Motor neuron (in vitro differentiated cells): ENCODE measurements at regions not wholly inside any gene's neighbourhood (a gene's known extent, or its start where the extent isn't known, plus 50 kb on each side); places are given as distances from the start of the nearest gene placed in this dataset.
A peak's percentile ranks its signal among the peaks of the same experiment; 100 is the strongest.

ENCODE experiments used
- ATAC-seq, 8 experiments: fragments of 200-7000 bp; cut with Tn5 transposase; replicated peaks in 6 of 8; 2 replicates each; pipeline ENCODE4 v1.8.0; 2021; ENCODE audit warnings: mild to moderate bottlenecking in 8 of 8, moderate library complexity in 8 of 8
- H3K27ac ChIP-seq, 2 donors: fragments of 250-450 bp; sonication (Bioruptor Pico); 2 replicates each; pipeline ENCODE4 v1.9.0; 2021; ENCODE audit warnings: antibody characterized with exemption in 2 of 2, mild to moderate bottlenecking in 2 of 2, moderate library complexity in 1 of 2
- H3K4me1 ChIP-seq, 2 donors: fragments of 250-450 bp; sonication (Bioruptor Pico); replicated peaks in 1 of 2; 2 replicates each; pipeline ENCODE4 v1.6.1; 2021; ENCODE audit warnings: antibody characterized with exemption in 2 of 2, mild to moderate bottlenecking in 2 of 2, moderate library complexity in 1 of 2
- H3K4me3 ChIP-seq, 5 donors: fragments of 250-450 bp; sonication (Bioruptor Pico); 2 replicates each; pipeline ENCODE4 v1.9.0; 2021; ENCODE audit warnings: antibody characterized with exemption in 5 of 5, mild to moderate bottlenecking in 5 of 5, moderate library complexity in 4 of 5
- WGBS, 10 experiments: fragments of 450-650 bp; shearing (Covaris generic); methylation state at CpG; one replicate each; pipeline ENCODE4 v1.0.0; 2022; 5-methylcytosine and 5-hydroxymethylcytosine counted together
- in situ Hi-C, 9 experiments: fragments of 400-800 bp; cut with MboI; loops; one replicate each; pipeline ENCODE4 v1.15.0; 2021; ENCODE audit warnings: low sequenced_read_pairs in 9 of 9, low pct_unique_long_range_greater_than_20kb in 2 of 9; ENCODE audit not compliant: unreplicated experiment in 9 of 9

GRCh38 chr9:73523391-73523790 lies 371.7 kb downstream of the ANXA1 start:
- no peak for ATAC-seq
- 0 to 100% (median 83%) methylated on average over 1 to 2 of the region's 2 CpGs; no CpG with 5 or more reads in 1 of the 10 experiments for WGBS, 10 experiments
- H3K27ac ChIP-seq, result no peak overlapping the region
- in situ Hi-C loops, result no loop called here
- no peak overlapping the region for H3K4me3 ChIP-seq
- H3K4me1 ChIP-seq, result no peaks in the 10 kb centered on the region

- Histone ChIP-seq H3K4me1 (no peaks in the 10 kb centered on the region), H3K4me3 (no peak overlapping the region), H3K27ac (no peak overlapping the region)
- ATAC-seq, result no peak
- in situ Hi-C loops, result no loop called here
- 0 to 100% (median 88%) methylated on average over 1 of the region's 1 CpG; no CpG with 5 or more reads in 1 of the 10 experiments for WGBS, 10 experiments
Measured at GRCh38 chr9:73525350-73525749, 373.7 kb downstream of the ANXA1 start.

GRCh38 chr9:73527521-73527920 lies 375.9 kb downstream of the ANXA1 start:
- Histone ChIP-seq H3K4me3 (no peak overlapping the region), H3K27ac (no peak overlapping the region), H3K4me1 (no peaks in the 10 kb centered on the region)
- no peak for ATAC-seq
- WGBS, 10 experiments, result 0 to 100% (median 71%) methylated on average over 1 of the region's 1 CpG; no CpG with 5 or more reads in 5 of the 10 experiments
- in situ Hi-C loops, result no loop called here

- no peak overlapping the region for H3K4me3 ChIP-seq
- no peak for ATAC-seq
- 0 to 100% (median 96%) methylated on average over 1 to 4 of the region's 4 CpGs; no CpG with 5 or more reads in 2 of the 10 experiments for WGBS, 10 experiments
- no peak overlapping the region for H3K27ac ChIP-seq
- in situ Hi-C loops, result no loop called here
- no peaks in the 10 kb centered on the region for H3K4me1 ChIP-seq
Measured at GRCh38 chr9:73528926-73529325, 377.3 kb downstream of the ANXA1 start.

- no peak for ATAC-seq
- Histone ChIP-seq H3K27ac (no peak overlapping the region), H3K4me1 (no peaks in the 10 kb centered on the region), H3K4me3 (no peak overlapping the region)
- in situ Hi-C loops, result no loop called here
- 17 to 100% (median 38%) methylated on average over 1 of the region's 1 CpG; no CpG with 5 or more reads in 7 of the 10 experiments for WGBS, 10 experiments
Measured at GRCh38 chr9:73529666-73530065, 378.0 kb downstream of the ANXA1 start.

GRCh38 chr9:73531051-73531532 lies 379.4 kb downstream of the ANXA1 start:
- Histone ChIP-seq H3K27ac (no peak overlapping the region), H3K4me1 (no peaks in the 10 kb centered on the region), H3K4me3 (no peak overlapping the region)
- WGBS, 10 experiments, result 0 to 91% (median 60%) methylated on average over 1 to 5 of the region's 5 CpGs
- in situ Hi-C loops, result no loop called here
- ATAC-seq, result peak in 3 of 8 experiments; percentile 78 to 97 (median 82)

- no peaks in the 10 kb centered on the region for H3K4me1 ChIP-seq
- H3K4me3 ChIP-seq, result no peak overlapping the region
- in situ Hi-C loops, result no loop called here
- H3K27ac ChIP-seq, result no peak overlapping the region
- 0 to 92% (median 33%) methylated on average over 1 to 4 of the region's 4 CpGs; no CpG with 5 or more reads in 1 of the 10 experiments for WGBS, 10 experiments
- ATAC-seq, result peak in 3 of 8 experiments; percentile 19 to 62 (median 33)
Measured at GRCh38 chr9:73531658-73532057, 380.0 kb downstream of the ANXA1 start.

- H3K4me3 ChIP-seq, result no peak overlapping the region
- ATAC-seq, result no peak
- WGBS, 10 experiments, result 0 to 88% (median 78%) methylated on average over 2 to 4 of the region's 4 CpGs; no CpG with 5 or more reads in 1 of the 10 experiments
- H3K27ac ChIP-seq, result no peak overlapping the region
- in situ Hi-C loops, result no loop called here
- no peaks in the 10 kb centered on the region for H3K4me1 ChIP-seq
Measured at GRCh38 chr9:73532985-73533384, 381.3 kb downstream of the ANXA1 start.

- Histone ChIP-seq H3K27ac (no peak overlapping the region), H3K4me3 (no peak overlapping the region), H3K4me1 (no peaks in the 10 kb centered on the region)
- in situ Hi-C loops, result no loop called here
- 0 to 100% (median 95%) methylated on average over 1 to 2 of the region's 2 CpGs; no CpG with 5 or more reads in 2 of the 10 experiments for WGBS, 10 experiments
- no peak for ATAC-seq
Measured at GRCh38 chr9:73536403-73536802, 384.7 kb downstream of the ANXA1 start.

GRCh38 chr9:73537561-73537960 lies 385.9 kb downstream of the ANXA1 start:
- 8 to 100% (median 87%) methylated on average over 1 to 5 of the region's 5 CpGs for WGBS, 10 experiments

GRCh38 chr9:73539881-73540390 lies 388.3 kb downstream of the ANXA1 start:
- Histone ChIP-seq H3K4me3 (no peak overlapping the region), H3K27ac (no peak overlapping the region), H3K4me1 (no peaks in the 10 kb centered on the region)
- WGBS, 10 experiments, result 7 to 80% (median 47%) methylated on average over 1 to 7 of the region's 7 CpGs
- in situ Hi-C loops, result no loop called here
- peak in 1 of 8 experiments; percentile 30 for ATAC-seq

More at GRCh38 chr9:73537561-73537960, 385.9 kb downstream of the ANXA1 start:
- no peaks in the 10 kb centered on the region for H3K4me1 ChIP-seq
- H3K27ac ChIP-seq, result no peak overlapping the region
- no peak overlapping the region for H3K4me3 ChIP-seq
- peak in 1 of 8 experiments; percentile 21 for ATAC-seq
- in situ Hi-C loops, result no loop called here

GRCh38 chr9:73541923-73542322 lies 390.3 kb downstream of the ANXA1 start:
- in situ Hi-C loops, result no loop called here
- Histone ChIP-seq H3K4me1 (no peaks in the 10 kb centered on the region), H3K27ac (no peak overlapping the region), H3K4me3 (no peak overlapping the region)
- peak in 1 of 8 experiments; percentile 39 for ATAC-seq
- 10 to 100% (median 33%) methylated on average over 1 to 2 of the region's 2 CpGs; no CpG with 5 or more reads in 4 of the 10 experiments for WGBS, 10 experiments

- in situ Hi-C loops, result no loop called here
- no peak overlapping the region for H3K27ac ChIP-seq
- H3K4me1 ChIP-seq, result no peaks in the 10 kb centered on the region
- ATAC-seq, result no peak
- no peak overlapping the region for H3K4me3 ChIP-seq
Measured at GRCh38 chr9:73543727-73544126, 392.1 kb downstream of the ANXA1 start.

- Histone ChIP-seq H3K4me1 (no peaks in the 10 kb centered on the region), H3K27ac (no peak overlapping the region), H3K4me3 (no peak overlapping the region)
- peak in 1 of 8 experiments; percentile 32 for ATAC-seq
- 0 to 94% (median 59%) methylated on average over 1 to 5 of the region's 5 CpGs for WGBS, 10 experiments
- in situ Hi-C loops, result no loop called here
Measured at GRCh38 chr9:73548201-73548600, 396.5 kb downstream of the ANXA1 start.
